H1 (cell line): ENCODE measurements at regions not wholly inside any gene's neighbourhood (a gene's known extent, or its start where the extent isn't known, plus 50 kb on each side); places are given as distances from the start of the nearest gene placed in this dataset.

Experiments
- CTCF ChIP-seq, 3 experiments: IDR thresholded peaks; 1 replicate in 2 of 3; 2 replicates in 1 of 3; pipeline versions ENCODE4 v1.5.1 to v1.6.1; 2011; ENCODE audit warnings: low read length in 3 of 3, mild to moderate bottlenecking in 3 of 3, inconsistent platforms in 2 of 3, low read depth in 1 of 3, moderate library complexity in 1 of 3; ENCODE audit not compliant: insufficient read depth in 1 of 3; ENCODE audit errors: control extremely low read depth in 1 of 3
- POLR2A ChIP-seq, 2 experiments: IDR thresholded peaks; 1 replicate in 1 of 2; 2 replicates in 1 of 2; pipeline ENCODE4 v1.6.1; 2011; ENCODE audit warnings: low read depth in 2 of 2, low read length in 2 of 2, mild to moderate bottlenecking in 2 of 2; ENCODE audit errors: control extremely low read depth in 1 of 2
- SIRT6 ChIP-seq: IDR thresholded peaks from one replicate; pipeline ENCODE4 v1.7.1; 2012; ENCODE audit warnings: low read length, inconsistent platforms
- TCF12 ChIP-seq: IDR thresholded peaks from 2 replicates; pipeline ENCODE4 v1.6.1; 2011; ENCODE audit warnings: low read depth, mild to moderate bottlenecking, low read length

GRCh38 chr6:14422061-14422460 is 304.5 kb downstream of the CD83 start:
- TF ChIP-seq POLR2A (IDR thresholded peaks at IDR 0.05; ENCODE audit: control extremely low read depth in 1 of 2, low read depth in 2 of 2, low read length in 2 of 2) (no peak), TCF12 (no peak), CTCF (IDR thresholded peaks at IDR 0.05; ENCODE audit: control extremely low read depth in 1 of 3, insufficient read depth in 1 of 3, low read depth in 1 of 3, low read length in 3 of 3) (no peak), SIRT6 (no peak)
